ENCODE measurements at regions not wholly inside any gene's neighbourhood (a gene's known extent, or its start where the extent isn't known, plus 50 kb on each side); places are given as distances from the start of the nearest gene placed in this dataset.

GRCh38 chr3:117480525-117480924 lies 770.9 kb downstream of the TUSC7 start:
- BruUV-seq (replicated peaks), result no TSS peak
- Histone ChIP-seq H3K9me3 (replicated peaks; ENCODE audit: control insufficient read depth, insufficient read depth, low read depth, low read length) (no peaks in the 10 kb centered on the region), H3K9ac (ENCODE audit: insufficient read depth in 1 of 2, low read depth in 2 of 2, low read length in 2 of 2) (no peak overlapping the region), H3K27me3 (ENCODE audit: control insufficient read depth in 2 of 2, insufficient read depth in 2 of 2, low read length in 2 of 2) (no peaks in the 10 kb centered on the region), H2AFZ (ENCODE audit: low read depth, low read length) (no peak overlapping the region), H3K36me3 (ENCODE audit: control insufficient read depth, insufficient read depth, low read length) (no peaks in the 10 kb centered on the region), H3K79me2 (ENCODE audit: control insufficient read depth, insufficient read depth, low read length) (no peaks in the 10 kb centered on the region), H3K4me2 (ENCODE audit: insufficient read depth, low read length) (no peak overlapping the region), H3K27ac (ENCODE audit: extremely low read depth, low read depth, low read length) (no peak overlapping the region), H4K20me1 (replicated peaks; ENCODE audit: control insufficient read depth, insufficient read depth, low read length) (no peaks in the 10 kb centered on the region), H3K9me1 (ENCODE audit: control insufficient read depth, insufficient read depth, low read length) (no peaks in the 10 kb centered on the region), H3K4me1 (replicated peaks in 1 of 2; ENCODE audit: control insufficient read depth in 2 of 2, insufficient read depth in 2 of 2, low read length in 2 of 2) (no peaks in the 10 kb centered on the region), H3K4me3 (no peak overlapping the region)
- intact Hi-C loops (cut with micrococcal nuclease), result no loop called here
- ATAC-seq (no peak), DNase-seq (ENCODE audit: extremely low read depth in 1 of 4, low spot score in 3 of 4) (no peak), FAIRE-seq (no peak)
- 0% methylated on average over 2 of the region's 3 CpGs for WGBS (ENCODE audit: insufficient coverage, low coverage, missing lambda C conversion rate)
- ChIA-PET POLR2A (no interaction called here), CTCF (ENCODE audit: low intra/inter-chr PET ratio) (no interaction called here)
- TF ChIP-seq ZNF121 (CRISPR knock-in tag; conservative IDR thresholded peaks at IDR 0.05), result no peak
- no peak for TF ChIP-seq SRSF9 (IDR thresholded peaks at IDR 0.05; ENCODE audit: borderline replicate concordance, low read depth, low read length)
- TF ChIP-seq MXD1 (CRISPR knock-in tag; IDR thresholded peaks at IDR 0.05; ENCODE audit: borderline replicate concordance, poor library complexity, severe bottlenecking), result no peak
- TF ChIP-seq ZNF780A (CRISPR knock-in tag; IDR thresholded peaks at IDR 0.05), result no peak
- TF ChIP-seq SMAD1 (IDR thresholded peaks at IDR 0.05; ENCODE audit: low read depth, low read length, partially characterized antibody), result no peak
- no peak for TF ChIP-seq ZNF274 (IDR thresholded peaks at IDR 0.05; ENCODE audit: borderline replicate concordance, low read depth, low read length)
- in situ Hi-C loops (cut with MboI), result no loop called here

- DNase-seq (ENCODE audit: extremely low read depth in 1 of 4, low spot score in 3 of 4), result no peak
- in situ Hi-C loops (cut with MboI), result no loop called here
Observed at GRCh38 chr3:117480972-117481371, 771.4 kb downstream of the TUSC7 start.

More at GRCh38 chr3:117480972-117481371, 771.4 kb downstream of the TUSC7 start:
- Histone ChIP-seq H3K36me3 (ENCODE audit: control insufficient read depth, insufficient read depth, low read length) (no peaks in the 10 kb centered on the region), H3K27me3 (ENCODE audit: control insufficient read depth in 2 of 2, insufficient read depth in 2 of 2, low read length in 2 of 2) (no peaks in the 10 kb centered on the region), H3K9ac (ENCODE audit: insufficient read depth in 1 of 2, low read depth in 2 of 2, low read length in 2 of 2) (no peak overlapping the region), H3K4me2 (ENCODE audit: insufficient read depth, low read length) (no peak overlapping the region), H3K4me1 (replicated peaks in 1 of 2; ENCODE audit: control insufficient read depth in 2 of 2, insufficient read depth in 2 of 2, low read length in 2 of 2) (no peaks in the 10 kb centered on the region), H3K27ac (ENCODE audit: extremely low read depth, low read depth, low read length) (no peak overlapping the region), H2AFZ (ENCODE audit: low read depth, low read length) (no peak overlapping the region), H3K9me1 (ENCODE audit: control insufficient read depth, insufficient read depth, low read length) (no peaks in the 10 kb centered on the region), H3K9me3 (replicated peaks; ENCODE audit: control insufficient read depth, insufficient read depth, low read depth, low read length) (no peaks in the 10 kb centered on the region), H3K4me3 (no peak overlapping the region), H3K79me2 (ENCODE audit: control insufficient read depth, insufficient read depth, low read length) (no peaks in the 10 kb centered on the region), H4K20me1 (replicated peaks; ENCODE audit: control insufficient read depth, insufficient read depth, low read length) (no peaks in the 10 kb centered on the region)
- WGBS (ENCODE audit: insufficient coverage, low coverage, missing lambda C conversion rate), result 20% methylated on average over 1 of the region's 1 CpG
- POLR2A ChIA-PET, result no interaction called here
- FAIRE-seq, result no peak
- peak; percentile 58 for TF ChIP-seq RFX1 (IDR thresholded peaks at IDR 0.05)
- TF ChIP-seq STAT5A (IDR thresholded peaks at IDR 0.05; ENCODE audit: borderline replicate concordance, low read length), result no peak
- BruUV-seq (replicated peaks), result no TSS peak
- no peak for ATAC-seq
- CTCF ChIA-PET (ENCODE audit: low intra/inter-chr PET ratio), result no interaction called here
- intact Hi-C loops (cut with micrococcal nuclease), result no loop called here

Measured in K562 (cell line).